AG09309 (cell line): ENCODE measurements at regions not wholly inside any gene's neighbourhood (a gene's known extent, or its start where the extent isn't known, plus 50 kb on each side); places are given as distances from the start of the nearest gene placed in this dataset.

ENCODE experiments used
- DNase-seq: peaks from one replicate; pipeline ENCODE4 v3.0.0-alpha.2; 2010; ENCODE audit warnings: low read depth
- H3K4me3 ChIP-seq: 2 replicates; pipeline ENCODE4 v1.5.1; 2011; ENCODE audit warnings: mild to moderate bottlenecking, low read depth, low read length, moderate library complexity; ENCODE audit not compliant: control insufficient read depth
- CTCF ChIP-seq: IDR thresholded peaks from 2 replicates; pipeline ENCODE4 v1.5.1; 2011; ENCODE audit warnings: mild to moderate bottlenecking, low read depth, low read length, inconsistent platforms; ENCODE audit not compliant: insufficient read depth, control insufficient read depth; ENCODE audit errors: missing control alignments

GRCh38 chr16:86307514-86307903, 202.8 kb upstream of the FOXF1 start:
- DNase-seq, result peak; percentile 71

GRCh38 chr16:86308514-86308913, 201.8 kb upstream of the FOXF1 start:
- TF ChIP-seq CTCF, result no peak
- no peak overlapping the region for H3K4me3 ChIP-seq
- DNase-seq, result no peak

More at GRCh38 chr16:86307514-86307903, 202.8 kb upstream of the FOXF1 start:
- H3K4me3 ChIP-seq, result no peak overlapping the region
- TF ChIP-seq CTCF, result no peak

- TF ChIP-seq CTCF, result no peak
- no peak overlapping the region for H3K4me3 ChIP-seq
- DNase-seq, result no peak
Measured at GRCh38 chr16:86313631-86314030, 196.7 kb upstream of the FOXF1 start.

- no peak for TF ChIP-seq CTCF
- H3K4me3 ChIP-seq, result no peak overlapping the region
- no peak for DNase-seq
Measured at GRCh38 chr16:86314402-86315025, 195.8 kb upstream of the FOXF1 start.

GRCh38 chr16:86316967-86317812, 193.1 kb upstream of the FOXF1 start:
- TF ChIP-seq CTCF, result no peak
- H3K4me3 ChIP-seq, result no peak overlapping the region
- DNase-seq, result no peak

- DNase-seq, result no peak
- no peak for TF ChIP-seq CTCF
- no peak overlapping the region for H3K4me3 ChIP-seq
Measured at GRCh38 chr16:86317813-86318650, 192.3 kb upstream of the FOXF1 start.
